OCI-LY1 (cell line): ENCODE measurements at regions not wholly inside any gene's neighbourhood (a gene's known extent, or its start where the extent isn't known, plus 50 kb on each side); places are given as distances from the start of the nearest gene placed in this dataset.

Source experiments
- CTCF ChIP-seq: fragments of 200-600 bp; sonication (generic), shearing (Covaris generic); IDR thresholded peaks from 2 replicates; pipeline ENCODE4 v1.5.1; 2017; ENCODE audit warnings: mild to moderate bottlenecking, antibody characterized with exemption, low read length, moderate library complexity, mixed read lengths
- EZH2 ChIP-seq: fragments of 200-600 bp; sonication (generic), shearing (Covaris generic); IDR thresholded peaks from 2 replicates; pipeline ENCODE4 v1.8.0; 2017; ENCODE audit warnings: borderline replicate concordance, mixed run types, mild to moderate bottlenecking, antibody characterized with exemption, low read length, moderate library complexity, mixed read lengths

- TF ChIP-seq EZH2 (no peak), CTCF (no peak)
Observed at GRCh38 chr3:17974206-17974841, 231.9 kb upstream of the TBC1D5 start.
